WERI-Rb-1 (cell line): ENCODE measurements at regions not wholly inside any gene's neighbourhood (a gene's known extent, or its start where the extent isn't known, plus 50 kb on each side); places are given as distances from the start of the nearest gene placed in this dataset.

Experiments used
- DNase-seq: peaks from one replicate; pipeline ENCODE4 v3.0.0-alpha.2; 2020
- H3K27ac ChIP-seq: fragments of 250-450 bp; sonication (Bioruptor Pico); 2 replicates; pipeline ENCODE4 v1.5.1; 2020; ENCODE audit warnings: mild to moderate bottlenecking, moderate library complexity
- H3K27me3 ChIP-seq: fragments of 250-450 bp; sonication (Bioruptor Pico); 2 replicates; pipeline ENCODE4 v1.5.1; 2021; ENCODE audit warnings: mild to moderate bottlenecking, low read depth, moderate library complexity; ENCODE audit not compliant: insufficient read depth, severe bottlenecking
- H3K36me3 ChIP-seq: fragments of 250-450 bp; sonication (Bioruptor Pico); 2 replicates; pipeline ENCODE4 v1.5.1; 2020; ENCODE audit warnings: mild to moderate bottlenecking, moderate library complexity
- H3K4me3 ChIP-seq: 2 replicates; pipeline ENCODE4 v1.5.1; 2011; ENCODE audit warnings: low read depth, mild to moderate bottlenecking, control low read depth, low read length
- H3K9me3 ChIP-seq: fragments of 250-450 bp; sonication (Bioruptor Pico); 2 replicates; pipeline ENCODE4 v1.5.1; 2021; ENCODE audit warnings: mild to moderate bottlenecking, moderate library complexity; ENCODE audit not compliant: severe bottlenecking
- TF ChIP-seq, protein P1 (sequence below): IDR thresholded peaks from 2 replicates; pipeline ENCODE4 v1.5.1; 2011; ENCODE audit warnings: low read depth, mild to moderate bottlenecking, control low read depth, inconsistent platforms, low read length

DNA sequence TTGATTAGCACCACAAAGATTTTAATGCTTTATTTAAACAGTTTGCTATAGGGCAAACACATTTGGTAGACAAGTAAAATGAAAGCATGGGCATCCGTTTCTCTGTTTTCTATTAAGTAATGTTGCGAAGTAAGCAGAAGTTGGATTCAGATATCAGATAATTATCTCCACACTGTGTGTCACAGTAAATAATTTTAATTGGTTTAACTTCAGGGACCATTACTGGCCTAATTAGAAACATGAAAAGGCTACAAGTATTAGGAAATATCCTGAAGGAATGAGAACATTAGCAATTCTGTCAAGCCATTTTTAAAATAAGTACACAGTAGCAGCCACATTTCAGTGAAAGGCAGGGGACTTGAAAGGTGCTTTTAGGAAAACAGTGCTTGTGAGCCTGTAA is 975.4 kb downstream of the NR2F1-AS1 start:
- DNase-seq, result no peak
- TF ChIP-seq, protein P1, sequence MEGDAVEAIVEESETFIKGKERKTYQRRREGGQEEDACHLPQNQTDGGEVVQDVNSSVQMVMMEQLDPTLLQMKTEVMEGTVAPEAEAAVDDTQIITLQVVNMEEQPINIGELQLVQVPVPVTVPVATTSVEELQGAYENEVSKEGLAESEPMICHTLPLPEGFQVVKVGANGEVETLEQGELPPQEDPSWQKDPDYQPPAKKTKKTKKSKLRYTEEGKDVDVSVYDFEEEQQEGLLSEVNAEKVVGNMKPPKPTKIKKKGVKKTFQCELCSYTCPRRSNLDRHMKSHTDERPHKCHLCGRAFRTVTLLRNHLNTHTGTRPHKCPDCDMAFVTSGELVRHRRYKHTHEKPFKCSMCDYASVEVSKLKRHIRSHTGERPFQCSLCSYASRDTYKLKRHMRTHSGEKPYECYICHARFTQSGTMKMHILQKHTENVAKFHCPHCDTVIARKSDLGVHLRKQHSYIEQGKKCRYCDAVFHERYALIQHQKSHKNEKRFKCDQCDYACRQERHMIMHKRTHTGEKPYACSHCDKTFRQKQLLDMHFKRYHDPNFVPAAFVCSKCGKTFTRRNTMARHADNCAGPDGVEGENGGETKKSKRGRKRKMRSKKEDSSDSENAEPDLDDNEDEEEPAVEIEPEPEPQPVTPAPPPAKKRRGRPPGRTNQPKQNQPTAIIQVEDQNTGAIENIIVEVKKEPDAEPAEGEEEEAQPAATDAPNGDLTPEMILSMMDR, result no peak
- H3K27ac ChIP-seq, result no peak overlapping the region
- H3K9me3 ChIP-seq, result no peaks in the 10 kb centered on the region
- H3K27me3 ChIP-seq, result no peaks in the 10 kb centered on the region
- H3K4me3 ChIP-seq, result no peak overlapping the region
- H3K36me3 ChIP-seq, result no peaks in the 10 kb centered on the region

DNA sequence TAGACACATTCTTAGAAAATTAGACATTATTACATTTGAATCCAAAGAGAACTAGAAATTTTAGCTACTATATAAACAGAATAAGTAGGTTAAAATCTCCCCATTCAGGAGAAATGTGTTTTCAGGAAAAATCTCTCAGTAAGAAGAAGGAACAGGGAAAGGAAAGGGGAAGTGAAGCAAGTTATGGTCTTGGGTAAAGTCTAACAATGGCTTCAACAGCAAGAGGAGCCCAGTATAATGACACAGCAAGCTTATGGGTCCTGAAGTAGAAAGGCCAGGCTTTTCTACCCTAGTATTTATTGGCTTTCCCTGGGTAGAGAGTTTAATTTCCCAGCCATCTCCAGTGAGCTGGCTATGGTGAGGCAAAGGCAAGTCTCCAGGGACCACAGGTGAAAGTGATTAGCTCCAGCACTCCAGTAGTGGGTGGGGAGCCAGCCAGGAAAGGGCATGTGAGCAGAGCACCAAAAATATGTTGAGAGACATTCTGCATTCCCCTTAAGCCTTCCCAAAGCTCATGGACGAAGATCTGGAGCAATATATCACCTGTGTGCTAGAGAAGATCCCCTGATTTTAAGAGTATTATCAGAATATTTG is 981.7 kb downstream of the NR2F1-AS1 start:
- Histone ChIP-seq H3K9me3 (no peaks in the 10 kb centered on the region), H3K27me3 (no peaks in the 10 kb centered on the region), H3K36me3 (no peaks in the 10 kb centered on the region), H3K4me3 (no peak overlapping the region), H3K27ac (no peak overlapping the region)
- no peak for DNase-seq
- TF ChIP-seq, protein P1, result no peak

DNA sequence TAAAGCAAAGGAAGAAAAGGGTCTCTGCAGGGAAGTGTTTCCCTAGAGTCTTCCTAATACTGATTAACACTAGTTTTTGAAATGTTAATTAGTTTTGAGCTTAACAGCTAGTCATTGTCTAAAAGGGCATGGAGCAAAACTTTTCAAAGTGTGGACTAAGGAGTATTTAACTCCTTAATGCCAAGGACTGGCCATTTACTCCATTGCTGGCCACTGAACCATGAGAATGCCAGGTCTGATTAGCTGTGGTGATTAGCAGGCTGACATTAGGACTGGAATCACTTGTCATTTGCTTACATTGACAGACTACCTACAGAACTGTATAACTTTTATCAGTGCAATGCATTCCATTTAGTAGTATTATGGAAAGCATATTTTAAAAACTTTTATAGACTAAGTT is 987.0 kb downstream of the NR2F1-AS1 start:
- Histone ChIP-seq H3K27me3 (no peaks in the 10 kb centered on the region), H3K36me3 (no peaks in the 10 kb centered on the region), H3K27ac (no peak overlapping the region), H3K4me3 (no peak overlapping the region), H3K9me3 (no peaks in the 10 kb centered on the region)
- TF ChIP-seq, protein P1, result no peak
- DNase-seq, result no peak

DNA sequence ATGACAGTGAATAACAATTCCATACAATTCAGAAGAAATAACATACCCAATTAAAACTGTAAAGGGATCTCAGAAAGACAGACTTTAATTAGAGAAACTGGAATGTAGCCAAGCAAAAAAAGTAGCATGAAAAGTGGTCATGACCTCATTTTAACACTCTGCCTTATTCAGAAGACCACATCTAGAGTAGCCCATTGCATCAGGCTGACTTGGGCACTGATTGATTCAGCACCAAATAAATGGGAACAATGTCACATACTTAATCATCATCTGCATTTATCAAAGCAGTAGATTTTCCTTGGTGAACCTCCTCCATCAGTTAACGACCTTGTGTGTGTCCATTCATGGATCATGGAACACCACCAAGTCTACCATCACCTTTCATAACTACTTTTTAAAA is 992.1 kb downstream of the NR2F1-AS1 start:
- no peak for DNase-seq
- Histone ChIP-seq H3K27me3 (no peaks in the 10 kb centered on the region), H3K9me3 (no peaks in the 10 kb centered on the region), H3K36me3 (no peaks in the 10 kb centered on the region), H3K4me3 (no peak overlapping the region), H3K27ac (no peak overlapping the region)
- TF ChIP-seq, protein P1, result no peak

DNA sequence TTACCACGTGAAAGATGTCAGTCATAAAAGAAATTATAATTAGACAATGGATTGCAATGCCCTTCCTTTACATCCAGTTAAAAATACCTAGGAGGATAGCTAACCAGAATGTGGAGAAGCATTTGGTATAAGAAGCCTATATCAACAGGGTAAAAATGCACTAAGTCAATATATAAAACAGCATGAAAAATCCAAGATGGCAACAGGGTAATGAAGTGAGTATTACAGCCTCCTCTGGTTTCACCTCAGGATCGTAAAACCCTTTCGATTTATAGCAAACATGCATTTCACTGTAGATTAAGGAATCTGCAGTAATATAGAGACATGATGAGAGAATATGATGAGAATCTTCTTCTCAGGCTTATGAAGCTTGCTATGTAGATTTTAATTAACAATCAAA is 999.3 kb downstream of the NR2F1-AS1 start:
- no peaks in the 10 kb centered on the region for H3K27me3 ChIP-seq
- H3K36me3 ChIP-seq, result no peaks in the 10 kb centered on the region
- TF ChIP-seq, protein P1, result no peak
- H3K27ac ChIP-seq, result no peak overlapping the region
- no peaks in the 10 kb centered on the region for H3K9me3 ChIP-seq
- no peak overlapping the region for H3K4me3 ChIP-seq
- DNase-seq, result no peak

DNA sequence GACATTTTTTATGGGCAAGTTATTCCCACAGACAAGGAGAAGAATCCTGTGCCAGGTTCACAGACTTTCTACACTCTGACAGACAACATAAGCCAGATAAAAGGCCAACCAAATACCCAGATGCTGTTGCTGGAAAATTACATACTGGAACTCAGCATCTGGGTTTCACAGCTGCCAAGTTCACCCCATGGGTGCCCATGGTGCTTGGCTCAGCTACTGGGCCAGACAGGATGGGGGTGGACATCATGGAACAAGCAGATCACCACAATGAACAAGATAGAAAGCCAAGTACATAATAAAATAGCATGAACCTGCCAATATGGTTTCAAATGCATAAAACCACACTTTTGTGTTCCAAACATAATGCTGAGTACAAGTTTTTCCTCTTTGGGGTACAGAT is 999.8 kb downstream of the NR2F1-AS1 start:
- Histone ChIP-seq H3K9me3 (no peaks in the 10 kb centered on the region), H3K27me3 (no peaks in the 10 kb centered on the region), H3K27ac (no peak overlapping the region), H3K4me3 (no peak overlapping the region), H3K36me3 (no peaks in the 10 kb centered on the region)
- TF ChIP-seq, protein P1, result no peak
- no peak for DNase-seq
